ENCODE measurements at regions not wholly inside any gene's neighbourhood (a gene's known extent, or its start where the extent isn't known, plus 50 kb on each side); places are given as distances from the start of the nearest gene placed in this dataset.

DNA sequence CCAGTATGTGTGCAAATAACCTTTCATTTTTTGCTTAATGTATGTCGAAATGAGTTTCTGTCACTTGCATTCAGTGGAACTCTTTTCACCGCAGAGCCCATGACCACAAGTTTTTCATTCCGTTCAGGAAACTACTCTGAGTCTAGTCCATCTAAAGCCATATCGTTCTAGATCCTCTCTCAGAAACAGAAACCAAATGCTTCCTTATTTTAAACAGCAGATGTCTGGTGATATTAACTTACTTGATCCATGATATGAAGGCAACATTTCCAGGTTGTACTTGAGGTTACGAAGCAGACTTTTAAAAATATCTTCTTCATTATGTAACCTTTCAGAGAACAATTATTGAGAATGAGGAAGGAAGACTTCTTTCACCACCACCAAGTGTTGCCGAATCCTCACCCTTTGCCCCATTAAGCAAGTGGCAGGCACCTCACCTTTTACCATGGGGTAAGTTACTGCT, 72.4 kb upstream of the GNAQ start:
- no TSS peak for BruUV-seq (replicated peaks)
- DNase-seq: no peak
- dilution Hi-C loops (cut with HindIII; ENCODE audit: low sequenced_read_pairs, unreplicated experiment): no loop called here

More for the DNA sequence above, 72.4 kb upstream of the GNAQ start:
- H3K27me3 ChIP-seq (ENCODE audit: control insufficient read depth, insufficient read depth, low read length): no peaks in the 10 kb centered on the region
- no peaks in the 10 kb centered on the region for H3K9me1 ChIP-seq (ENCODE audit: insufficient read depth, low read length)
- no peaks in the 10 kb centered on the region for H3K79me1 ChIP-seq (ENCODE audit: low read depth in 1 of 2, low read length in 2 of 2)
- ChIA-PET CTCF (interaction anchor here (0.9 kb wide), 1 partner anchor 17 kb away, joined by 3 read pairs; no protein-coding TSS in a partner anchor), POLR2A (ENCODE audit: unreplicated experiment) (interaction anchor here (0.6 kb wide), 1 partner anchor 78 kb away, joined by 3 read pairs; no protein-coding TSS in a partner anchor)
- no peak overlapping the region for H3K27ac ChIP-seq (ENCODE audit: insufficient read depth, low read length)
- no peaks in the 10 kb centered on the region for H3K36me3 ChIP-seq (ENCODE audit: control insufficient read depth, insufficient read depth, low read length)
- no peak overlapping the region for H3K18ac ChIP-seq (ENCODE audit: low read depth, low read length)
- H2BK20ac ChIP-seq (ENCODE audit: low read depth, low read length): no peak overlapping the region
- H3K23ac ChIP-seq (ENCODE audit: low read depth, low read length): no peak overlapping the region
- H3K4me3 ChIP-seq (ENCODE audit: insufficient read depth, low read depth, low read length): no peak overlapping the region
- intact Hi-C loops (cut with micrococcal nuclease): no loop called here
- no peak overlapping the region for H4K5ac ChIP-seq (ENCODE audit: low read depth, low read length)
- H2AK9ac ChIP-seq (replicated peaks; ENCODE audit: low read depth, low read length, poor library complexity): no peak overlapping the region
- H2BK120ac ChIP-seq (ENCODE audit: low read depth, low read length): no peak overlapping the region
- H2BK5ac ChIP-seq (ENCODE audit: low read depth, low read length, poor library complexity, severe bottlenecking): no peak overlapping the region
- no peak overlapping the region for H3K56ac ChIP-seq (ENCODE audit: extremely low read depth, insufficient read depth, low read length)
- no peak overlapping the region for H4K8ac ChIP-seq (ENCODE audit: low read depth in 2 of 2, low read length in 2 of 2)
- TF ChIP-seq RAD21 (IDR thresholded peaks at IDR 0.05; ENCODE audit: low read length) (no peak), BHLHE40 (IDR thresholded peaks at IDR 0.05; ENCODE audit: low read depth, low read length) (no peak)
- in situ Hi-C loops (cut with MboI; ENCODE audit: low sequenced_read_pairs): no loop called here
- no peak overlapping the region for H2AK5ac ChIP-seq (ENCODE audit: low read depth, low read length)
- H3K4me2 ChIP-seq (ENCODE audit: low read depth, low read length): no peak overlapping the region
- no CpG with 5 or more reads among the region's 6 CpGs for WGBS, 2 experiments (ENCODE audit: extremely low coverage in 2 of 2, insufficient read length in 1 of 2)
- H2BK15ac ChIP-seq (ENCODE audit: low read depth, low read length): no peak overlapping the region
- no peaks in the 10 kb centered on the region for H3K9me3 ChIP-seq (ENCODE audit: control insufficient read depth, insufficient read depth, low read length)
- no peak overlapping the region for H4K91ac ChIP-seq (ENCODE audit: insufficient read depth, low read depth, low read length)
- H3K4ac ChIP-seq (ENCODE audit: low read depth, low read length): no peak overlapping the region
- H3K4me1 ChIP-seq (ENCODE audit: control insufficient read depth, insufficient read depth, low read length): no peaks in the 10 kb centered on the region
- no peaks in the 10 kb centered on the region for H4K20me1 ChIP-seq (ENCODE audit: insufficient read depth, low read length)
- no peak for ATAC-seq (ENCODE audit: low read depth)
- H3K14ac ChIP-seq (replicated peaks; ENCODE audit: low read depth, low read length): no peak overlapping the region
- H2AFZ ChIP-seq (replicated peaks; ENCODE audit: low read length, poor library complexity): no peak overlapping the region
- H3K9ac ChIP-seq (ENCODE audit: low read depth, low read length): no peak overlapping the region

Data from IMR-90 (cell line).